Natural killer cell (primary cell): ENCODE measurements at regions not wholly inside any gene's neighbourhood (a gene's known extent, or its start where the extent isn't known, plus 50 kb on each side); places are given as distances from the start of the nearest gene placed in this dataset.

Experiments
- ATAC-seq, 3 donors: fragments of 150-1000 bp in 2 of 3; fragments of 200-7000 bp in 1 of 3; cut with Tn5 transposase; 1 replicate in 1 of 3; 2 replicates in 2 of 3; pipeline ENCODE4 v1.10.0; 2021; ENCODE audit warnings: mild to moderate bottlenecking in 2 of 3, moderate library complexity in 2 of 3
- DNase-seq, 2 donors: peaks; one replicate each; pipeline versions ENCODE4 v3.0.0 to v3.0.0-alpha.2; 2013 to 2021; ENCODE audit warnings: mixed read lengths in 1 of 2
- H3K27ac ChIP-seq: one replicate; pipeline ENCODE4 v1.5.1; 2013; ENCODE audit warnings: mild to moderate bottlenecking, low read length
- H3K27me3 ChIP-seq: one replicate; pipeline ENCODE4 v1.6.1; 2013; ENCODE audit warnings: low read length; ENCODE audit not compliant: control insufficient read depth, insufficient read depth
- H3K36me3 ChIP-seq: one replicate; pipeline ENCODE4 v1.6.1; 2013; ENCODE audit warnings: low read length; ENCODE audit not compliant: control insufficient read depth, insufficient read depth
- H3K4me1 ChIP-seq: one replicate; pipeline ENCODE4 v1.6.1; 2013; ENCODE audit warnings: low read length; ENCODE audit not compliant: control insufficient read depth, insufficient read depth
- H3K4me3 ChIP-seq: one replicate; pipeline ENCODE4 v1.5.1; 2013; ENCODE audit warnings: low read length
- H3K9me3 ChIP-seq: one replicate; pipeline ENCODE4 v1.6.1; 2013; ENCODE audit warnings: low read length; ENCODE audit not compliant: control insufficient read depth, insufficient read depth
- H3K27ac Mint-ChIP-seq, 2 donors: one replicate each; pipeline ENCODE4 v1.8.0; 2022; ENCODE audit warnings: mild to moderate bottlenecking in 2 of 2, mixed read lengths in 2 of 2, moderate library complexity in 1 of 2
- H3K27me3 Mint-ChIP-seq, 2 donors: one replicate each; pipeline ENCODE4 v1.8.0; 2022; ENCODE audit warnings: low read depth in 2 of 2, mixed read lengths in 2 of 2
- H3K36me3 Mint-ChIP-seq: one replicate; pipeline ENCODE4 v1.8.0; 2022; ENCODE audit warnings: mixed read lengths
- H3K4me1 Mint-ChIP-seq, 2 donors: one replicate each; pipeline ENCODE4 v1.8.0; 2022; ENCODE audit warnings: mixed read lengths in 2 of 2
- H3K4me3 Mint-ChIP-seq: one replicate; pipeline ENCODE4 v1.8.0; 2022; ENCODE audit warnings: mild to moderate bottlenecking, moderate library complexity, mixed read lengths
- H3K9me3 Mint-ChIP-seq, 2 donors: one replicate each; pipeline ENCODE4 v1.8.0; 2022; ENCODE audit warnings: mixed read lengths in 2 of 2
- WGBS: methylation state at CpG from one replicate; pipeline ENCODE4 v1.1.7; 2013; ENCODE audit warnings: missing lambda C conversion rate; ENCODE audit not compliant: insufficient coverage; 5-methylcytosine and 5-hydroxymethylcytosine counted together
- intact Hi-C: fragments of 100-400 bp; cut with micrococcal nuclease; formaldehyde crosslinking; loops from one replicate; pipeline ENCODE4 v1.14.2; 2022
- TF ChIP-seq, protein P1 (sequence below): fragments of 200-600 bp; IDR thresholded peaks from one replicate; pipeline ENCODE4 v1.8.0; 2022; ENCODE audit warnings: antibody characterized with exemption

DNA sequence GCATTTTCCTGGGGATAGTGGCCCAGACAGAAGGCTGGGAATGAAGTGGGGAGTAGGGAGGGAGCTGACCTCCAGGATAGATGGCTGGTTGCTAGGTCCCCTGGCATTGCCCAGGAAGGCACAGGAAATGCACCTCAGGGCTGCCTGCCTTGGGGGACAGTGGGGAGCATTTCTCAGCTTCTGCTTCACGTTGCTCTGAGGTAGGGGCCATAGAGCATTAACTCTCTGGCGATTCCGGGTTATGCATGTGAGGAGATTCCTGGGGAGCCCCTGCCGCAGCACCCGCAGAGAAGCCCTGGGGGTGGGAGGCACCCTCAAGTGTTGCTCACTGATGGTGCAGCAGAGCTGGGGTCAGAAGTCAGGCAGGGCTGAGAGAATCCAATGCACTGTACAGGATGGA, 256.5 kb downstream of the CYP26B1 start:
- H3K27me3 ChIP-seq = no peaks in the 10 kb centered on the region
- no peaks in the 10 kb centered on the region for H3K36me3 ChIP-seq
- no peak overlapping the region for H3K4me3 ChIP-seq
- ATAC-seq (no peak), DNase-seq (no peak)
- Mint-ChIP-seq H3K4me3 (no peak overlapping the region), H3K9me3 (no peaks in the 10 kb centered on the region), H3K27ac (no peak overlapping the region), H3K4me1 (no peaks in the 10 kb centered on the region), H3K36me3 (no peaks in the 10 kb centered on the region), H3K27me3 (peaks cover 0 to 8% of the 10 kb centered on the region in 2 donors)
- TF ChIP-seq, protein P1, sequence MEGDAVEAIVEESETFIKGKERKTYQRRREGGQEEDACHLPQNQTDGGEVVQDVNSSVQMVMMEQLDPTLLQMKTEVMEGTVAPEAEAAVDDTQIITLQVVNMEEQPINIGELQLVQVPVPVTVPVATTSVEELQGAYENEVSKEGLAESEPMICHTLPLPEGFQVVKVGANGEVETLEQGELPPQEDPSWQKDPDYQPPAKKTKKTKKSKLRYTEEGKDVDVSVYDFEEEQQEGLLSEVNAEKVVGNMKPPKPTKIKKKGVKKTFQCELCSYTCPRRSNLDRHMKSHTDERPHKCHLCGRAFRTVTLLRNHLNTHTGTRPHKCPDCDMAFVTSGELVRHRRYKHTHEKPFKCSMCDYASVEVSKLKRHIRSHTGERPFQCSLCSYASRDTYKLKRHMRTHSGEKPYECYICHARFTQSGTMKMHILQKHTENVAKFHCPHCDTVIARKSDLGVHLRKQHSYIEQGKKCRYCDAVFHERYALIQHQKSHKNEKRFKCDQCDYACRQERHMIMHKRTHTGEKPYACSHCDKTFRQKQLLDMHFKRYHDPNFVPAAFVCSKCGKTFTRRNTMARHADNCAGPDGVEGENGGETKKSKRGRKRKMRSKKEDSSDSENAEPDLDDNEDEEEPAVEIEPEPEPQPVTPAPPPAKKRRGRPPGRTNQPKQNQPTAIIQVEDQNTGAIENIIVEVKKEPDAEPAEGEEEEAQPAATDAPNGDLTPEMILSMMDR = no peak
- intact Hi-C loops = no loop called here
- no peaks in the 10 kb centered on the region for H3K4me1 ChIP-seq
- no peak overlapping the region for H3K27ac ChIP-seq
- WGBS = 81% methylated on average over 5 of the region's 5 CpGs
- no peaks in the 10 kb centered on the region for H3K9me3 ChIP-seq

DNA sequence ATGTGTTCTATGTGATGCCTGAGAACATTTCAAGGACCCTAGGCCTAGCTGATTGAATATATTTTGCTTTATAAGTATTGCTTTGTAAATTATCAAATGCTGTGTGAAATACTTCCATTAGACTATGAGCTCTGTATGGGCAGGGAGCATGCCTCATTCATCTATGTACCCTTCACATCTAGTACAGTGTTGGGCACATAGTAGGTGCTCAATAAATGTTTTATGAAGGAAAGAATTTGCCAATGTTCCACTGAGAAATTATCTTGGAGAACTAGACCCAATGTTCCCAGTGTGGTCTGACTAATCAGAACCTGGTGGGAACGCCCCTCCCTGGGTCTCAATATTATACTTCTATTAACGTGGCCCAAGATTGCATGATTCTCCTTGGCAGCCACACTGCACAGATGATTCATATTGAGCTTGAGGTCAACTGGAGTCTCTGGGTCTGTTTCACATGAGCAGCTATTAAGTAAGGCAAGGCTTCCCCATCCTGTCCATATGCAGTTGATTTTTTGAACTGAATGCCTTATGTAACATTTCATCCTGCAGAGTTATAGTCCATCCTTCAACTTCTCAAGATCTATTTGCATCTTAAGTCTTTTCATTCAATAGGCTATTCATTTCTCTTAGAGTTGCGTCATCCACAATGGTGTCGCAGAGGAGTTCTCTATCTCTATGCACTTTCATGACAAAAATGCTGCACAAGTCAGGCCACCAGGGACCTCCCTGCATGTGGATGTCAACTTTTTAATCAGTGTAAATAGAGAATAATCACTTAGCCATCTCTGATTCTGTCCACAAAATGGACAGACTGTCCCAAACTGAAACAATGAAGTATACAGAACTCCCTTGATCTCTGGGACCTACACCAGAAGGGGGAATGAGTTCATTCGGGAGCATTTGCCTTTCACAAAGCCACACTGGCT, 257.6 kb downstream of the CYP26B1 start:
- Histone ChIP-seq H3K36me3 (no peaks in the 10 kb centered on the region), H3K27me3 (no peaks in the 10 kb centered on the region), H3K4me1 (no peaks in the 10 kb centered on the region), H3K9me3 (no peaks in the 10 kb centered on the region), H3K4me3 (no peak overlapping the region), H3K27ac (no peak overlapping the region)
- TF ChIP-seq, protein P1 = no peak
- DNase-seq (no peak), ATAC-seq (no peak)
- 87% methylated on average over 5 of the region's 5 CpGs for WGBS
- Mint-ChIP-seq H3K9me3 (no peaks in the 10 kb centered on the region), H3K4me3 (no peak overlapping the region), H3K27ac (no peak overlapping the region), H3K4me1 (no peaks in the 10 kb centered on the region), H3K27me3 (peaks cover 0 to 8% of the 10 kb centered on the region in 2 donors), H3K36me3 (no peaks in the 10 kb centered on the region)
- intact Hi-C loops = no loop called here

GRCh38 chr2:71888751-71889445, 258.8 kb downstream of the CYP26B1 start:
- 89% methylated on average over 4 of the region's 4 CpGs for WGBS
- Mint-ChIP-seq H3K4me3 (no peak overlapping the region), H3K9me3 (no peaks in the 10 kb centered on the region), H3K27me3 (peaks cover 0 to 8% of the 10 kb centered on the region in 2 donors), H3K27ac (no peak overlapping the region), H3K4me1 (no peaks in the 10 kb centered on the region), H3K36me3 (no peaks in the 10 kb centered on the region)
- no peak for ATAC-seq
- no peak for DNase-seq
- Histone ChIP-seq H3K4me1 (no peaks in the 10 kb centered on the region), H3K27ac (no peak overlapping the region), H3K36me3 (no peaks in the 10 kb centered on the region), H3K9me3 (no peaks in the 10 kb centered on the region), H3K27me3 (no peaks in the 10 kb centered on the region), H3K4me3 (no peak overlapping the region)
- intact Hi-C loops = no loop called here
- TF ChIP-seq, protein P1 = no peak
